Neural cell (in vitro differentiated cells): ENCODE measurements at regions not wholly inside any gene's neighbourhood (a gene's known extent, or its start where the extent isn't known, plus 50 kb on each side); places are given as distances from the start of the nearest gene placed in this dataset.

ENCODE experiments used
- EZH2 ChIP-seq: fragments of 200-600, 300-800 bp; shearing (Covaris generic), sonication (generic); IDR thresholded peaks from 2 replicates; pipeline ENCODE4 v1.6.1; 2014; ENCODE audit warnings: antibody characterized with exemption, low read length, borderline replicate concordance, mild to moderate bottlenecking; ENCODE audit not compliant: insufficient read depth, poor library complexity, severe bottlenecking
- POLR2AphosphoS5 ChIP-seq: IDR thresholded peaks from 2 replicates; pipeline ENCODE4 v1.6.1; 2012
- TF ChIP-seq, protein P1 (sequence below): fragments of 450-650 bp; IDR thresholded peaks from 2 replicates; pipeline ENCODE4 v1.5.1; 2014; ENCODE audit warnings: antibody characterized with exemption, mild to moderate bottlenecking, moderate library complexity; ENCODE audit not compliant: poor library complexity, severe bottlenecking
- TF ChIP-seq, protein P2 (sequence below): IDR thresholded peaks from 2 replicates; pipeline ENCODE4 v1.6.1; 2012; ENCODE audit warnings: borderline replicate concordance

DNA sequence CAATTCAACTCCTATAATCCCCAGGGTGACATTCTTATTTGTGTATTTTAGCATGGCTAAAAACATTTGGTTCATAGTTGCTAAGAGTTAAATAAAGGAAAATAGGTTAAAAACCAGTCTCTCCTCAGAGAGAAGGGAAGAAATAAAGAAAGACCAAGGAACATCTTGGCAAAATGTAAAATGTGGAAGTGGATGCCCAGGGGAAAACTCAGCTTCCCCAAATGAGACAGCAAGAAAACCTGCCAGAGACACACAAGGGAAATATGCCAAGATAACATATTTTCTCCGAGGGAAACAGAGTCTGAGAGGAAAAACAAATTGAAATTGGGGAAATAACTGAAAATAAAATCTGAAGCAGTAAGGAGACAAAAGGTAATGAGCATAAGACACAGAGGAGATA is 1569.3 kb downstream of the PCDH18 start:
- TF ChIP-seq EZH2 (no peak), POLR2AphosphoS5 (no peak)
- TF ChIP-seq, protein P1, sequence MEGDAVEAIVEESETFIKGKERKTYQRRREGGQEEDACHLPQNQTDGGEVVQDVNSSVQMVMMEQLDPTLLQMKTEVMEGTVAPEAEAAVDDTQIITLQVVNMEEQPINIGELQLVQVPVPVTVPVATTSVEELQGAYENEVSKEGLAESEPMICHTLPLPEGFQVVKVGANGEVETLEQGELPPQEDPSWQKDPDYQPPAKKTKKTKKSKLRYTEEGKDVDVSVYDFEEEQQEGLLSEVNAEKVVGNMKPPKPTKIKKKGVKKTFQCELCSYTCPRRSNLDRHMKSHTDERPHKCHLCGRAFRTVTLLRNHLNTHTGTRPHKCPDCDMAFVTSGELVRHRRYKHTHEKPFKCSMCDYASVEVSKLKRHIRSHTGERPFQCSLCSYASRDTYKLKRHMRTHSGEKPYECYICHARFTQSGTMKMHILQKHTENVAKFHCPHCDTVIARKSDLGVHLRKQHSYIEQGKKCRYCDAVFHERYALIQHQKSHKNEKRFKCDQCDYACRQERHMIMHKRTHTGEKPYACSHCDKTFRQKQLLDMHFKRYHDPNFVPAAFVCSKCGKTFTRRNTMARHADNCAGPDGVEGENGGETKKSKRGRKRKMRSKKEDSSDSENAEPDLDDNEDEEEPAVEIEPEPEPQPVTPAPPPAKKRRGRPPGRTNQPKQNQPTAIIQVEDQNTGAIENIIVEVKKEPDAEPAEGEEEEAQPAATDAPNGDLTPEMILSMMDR, result no peak
- TF ChIP-seq, protein P2, sequence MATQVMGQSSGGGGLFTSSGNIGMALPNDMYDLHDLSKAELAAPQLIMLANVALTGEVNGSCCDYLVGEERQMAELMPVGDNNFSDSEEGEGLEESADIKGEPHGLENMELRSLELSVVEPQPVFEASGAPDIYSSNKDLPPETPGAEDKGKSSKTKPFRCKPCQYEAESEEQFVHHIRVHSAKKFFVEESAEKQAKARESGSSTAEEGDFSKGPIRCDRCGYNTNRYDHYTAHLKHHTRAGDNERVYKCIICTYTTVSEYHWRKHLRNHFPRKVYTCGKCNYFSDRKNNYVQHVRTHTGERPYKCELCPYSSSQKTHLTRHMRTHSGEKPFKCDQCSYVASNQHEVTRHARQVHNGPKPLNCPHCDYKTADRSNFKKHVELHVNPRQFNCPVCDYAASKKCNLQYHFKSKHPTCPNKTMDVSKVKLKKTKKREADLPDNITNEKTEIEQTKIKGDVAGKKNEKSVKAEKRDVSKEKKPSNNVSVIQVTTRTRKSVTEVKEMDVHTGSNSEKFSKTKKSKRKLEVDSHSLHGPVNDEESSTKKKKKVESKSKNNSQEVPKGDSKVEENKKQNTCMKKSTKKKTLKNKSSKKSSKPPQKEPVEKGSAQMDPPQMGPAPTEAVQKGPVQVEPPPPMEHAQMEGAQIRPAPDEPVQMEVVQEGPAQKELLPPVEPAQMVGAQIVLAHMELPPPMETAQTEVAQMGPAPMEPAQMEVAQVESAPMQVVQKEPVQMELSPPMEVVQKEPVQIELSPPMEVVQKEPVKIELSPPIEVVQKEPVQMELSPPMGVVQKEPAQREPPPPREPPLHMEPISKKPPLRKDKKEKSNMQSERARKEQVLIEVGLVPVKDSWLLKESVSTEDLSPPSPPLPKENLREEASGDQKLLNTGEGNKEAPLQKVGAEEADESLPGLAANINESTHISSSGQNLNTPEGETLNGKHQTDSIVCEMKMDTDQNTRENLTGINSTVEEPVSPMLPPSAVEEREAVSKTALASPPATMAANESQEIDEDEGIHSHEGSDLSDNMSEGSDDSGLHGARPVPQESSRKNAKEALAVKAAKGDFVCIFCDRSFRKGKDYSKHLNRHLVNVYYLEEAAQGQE, result no peak
